BJ (cell line): ENCODE measurements at regions not wholly inside any gene's neighbourhood (a gene's known extent, or its start where the extent isn't known, plus 50 kb on each side); places are given as distances from the start of the nearest gene placed in this dataset.

Source experiments
- CTCF ChIA-PET: fragments of 350-600 bp; formaldehyde crosslinking; extraction: SDS; loops from one replicate; lab custom pipeline; 2021; ENCODE audit warnings: antibody characterized with exemption, inconsistent platforms; lab: Yijun Ruan, JAX
- POLR2A ChIA-PET: fragments of 300-600 bp; sonication (Branson Sonifier 250); formaldehyde crosslinking; extraction: SDS; loops from one replicate; lab custom pipeline; 2021; ENCODE audit warnings: antibody characterized with exemption; lab: Charles Lee
- DNase-seq: peaks from one replicate; pipeline ENCODE4 v3.0.0-alpha.2; 2011; ENCODE audit warnings: low read depth
- H3K27me3 ChIP-seq: 2 replicates; pipeline ENCODE4 v1.6.0; 2011; ENCODE audit warnings: low read length; ENCODE audit not compliant: control insufficient read depth, insufficient read depth
- H3K36me3 ChIP-seq: 2 replicates; pipeline ENCODE4 v1.5.1; 2011; ENCODE audit warnings: low read length; ENCODE audit not compliant: control insufficient read depth, insufficient read depth
- H3K4me3 ChIP-seq: 2 replicates; pipeline ENCODE4 v1.5.1; 2011; ENCODE audit warnings: low read depth, mild to moderate bottlenecking, control low read depth, low read length
- TF ChIP-seq, protein P1 (sequence below): IDR thresholded peaks from 2 replicates; pipeline ENCODE4 v1.5.1; 2011; ENCODE audit warnings: low read depth, mild to moderate bottlenecking, control low read depth, inconsistent platforms, low read length, moderate library complexity; ENCODE audit not compliant: insufficient read depth

DNA sequence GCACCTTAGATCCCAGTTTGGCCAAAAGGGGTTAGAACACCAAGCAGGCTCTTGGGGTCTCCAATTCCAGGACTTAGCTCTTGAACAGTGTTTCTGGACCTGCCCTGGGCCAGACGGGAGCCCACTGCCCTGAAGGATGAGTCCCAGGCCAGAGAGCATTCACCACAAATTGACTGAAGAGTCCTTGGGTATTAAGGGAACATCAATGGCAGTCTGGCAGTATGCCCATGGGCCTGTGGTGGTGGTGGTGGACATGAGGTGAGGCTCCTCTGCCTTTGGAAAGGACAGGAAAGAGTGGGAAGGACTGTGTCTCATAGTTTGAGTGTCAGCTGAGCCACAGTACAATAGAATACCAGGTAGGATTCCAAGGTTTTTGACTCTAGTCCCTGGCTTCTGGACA, 960.0 kb downstream of the DIPK2A start:
- H3K36me3 ChIP-seq: no peaks in the 10 kb centered on the region
- TF ChIP-seq, protein P1, sequence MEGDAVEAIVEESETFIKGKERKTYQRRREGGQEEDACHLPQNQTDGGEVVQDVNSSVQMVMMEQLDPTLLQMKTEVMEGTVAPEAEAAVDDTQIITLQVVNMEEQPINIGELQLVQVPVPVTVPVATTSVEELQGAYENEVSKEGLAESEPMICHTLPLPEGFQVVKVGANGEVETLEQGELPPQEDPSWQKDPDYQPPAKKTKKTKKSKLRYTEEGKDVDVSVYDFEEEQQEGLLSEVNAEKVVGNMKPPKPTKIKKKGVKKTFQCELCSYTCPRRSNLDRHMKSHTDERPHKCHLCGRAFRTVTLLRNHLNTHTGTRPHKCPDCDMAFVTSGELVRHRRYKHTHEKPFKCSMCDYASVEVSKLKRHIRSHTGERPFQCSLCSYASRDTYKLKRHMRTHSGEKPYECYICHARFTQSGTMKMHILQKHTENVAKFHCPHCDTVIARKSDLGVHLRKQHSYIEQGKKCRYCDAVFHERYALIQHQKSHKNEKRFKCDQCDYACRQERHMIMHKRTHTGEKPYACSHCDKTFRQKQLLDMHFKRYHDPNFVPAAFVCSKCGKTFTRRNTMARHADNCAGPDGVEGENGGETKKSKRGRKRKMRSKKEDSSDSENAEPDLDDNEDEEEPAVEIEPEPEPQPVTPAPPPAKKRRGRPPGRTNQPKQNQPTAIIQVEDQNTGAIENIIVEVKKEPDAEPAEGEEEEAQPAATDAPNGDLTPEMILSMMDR: no peak
- DNase-seq: no peak
- ChIA-PET POLR2A (no interaction called here), CTCF (no interaction called here)
- H3K27me3 ChIP-seq: no peaks in the 10 kb centered on the region
- H3K4me3 ChIP-seq: no peak overlapping the region

DNA sequence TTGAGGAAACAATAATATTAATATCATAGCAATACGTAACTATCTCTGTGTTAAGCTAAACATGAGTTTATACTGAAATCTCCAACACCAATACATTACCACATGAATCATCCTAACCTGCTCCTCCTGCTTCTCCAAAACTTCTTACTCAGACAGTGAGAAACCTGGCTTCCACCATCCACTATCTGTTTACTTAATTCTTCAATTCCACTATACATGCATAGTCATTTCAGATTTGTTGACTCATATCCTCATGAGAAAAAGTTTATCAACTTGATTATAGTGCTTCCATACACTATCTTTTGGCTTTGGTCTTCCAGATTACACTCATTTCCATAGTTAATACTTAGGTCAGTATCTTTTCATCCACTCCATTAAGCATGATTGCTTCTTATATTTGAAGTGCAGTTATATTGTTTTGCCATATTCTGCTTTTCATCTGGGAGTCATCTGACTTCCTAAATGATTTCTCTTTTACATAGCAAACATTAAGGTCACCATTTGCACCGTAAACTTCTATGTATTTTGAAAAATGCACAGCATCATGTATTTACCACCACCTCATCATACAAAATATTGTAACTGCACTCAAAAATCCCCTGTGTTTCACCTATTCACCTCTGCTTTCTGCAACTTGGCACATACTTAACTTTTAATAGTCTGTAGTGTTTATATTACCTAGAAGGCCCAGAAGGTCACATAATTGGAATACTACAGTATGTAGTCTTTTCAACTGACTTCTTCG, 970.6 kb downstream of the DIPK2A start:
- H3K4me3 ChIP-seq: no peak overlapping the region
- DNase-seq: no peak
- H3K36me3 ChIP-seq: no peaks in the 10 kb centered on the region
- TF ChIP-seq, protein P1: no peak
- H3K27me3 ChIP-seq: no peaks in the 10 kb centered on the region
- ChIA-PET CTCF (no interaction called here), POLR2A (no interaction called here)

DNA sequence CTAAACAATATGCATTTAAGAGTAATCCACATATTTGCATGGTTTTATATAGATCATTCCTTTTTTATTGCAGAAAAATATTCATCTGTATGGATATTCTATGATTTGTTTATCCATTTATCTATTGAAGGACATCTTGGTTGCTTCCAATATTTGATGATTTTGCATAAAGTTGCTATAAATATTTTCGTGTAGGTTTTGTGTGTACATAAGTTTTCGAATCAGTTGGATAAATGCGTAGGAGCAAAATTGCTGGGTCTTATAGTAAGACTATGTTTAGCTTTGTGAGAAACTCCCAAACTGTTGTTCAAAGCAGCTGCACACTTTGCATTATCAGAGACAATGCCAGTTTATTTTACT, 971.2 kb downstream of the DIPK2A start:
- H3K36me3 ChIP-seq: no peaks in the 10 kb centered on the region
- H3K4me3 ChIP-seq: no peak overlapping the region
- DNase-seq: no peak
- TF ChIP-seq, protein P1: no peak
- H3K27me3 ChIP-seq: no peaks in the 10 kb centered on the region
- CTCF ChIA-PET: no interaction called here
- POLR2A ChIA-PET: no interaction called here

DNA sequence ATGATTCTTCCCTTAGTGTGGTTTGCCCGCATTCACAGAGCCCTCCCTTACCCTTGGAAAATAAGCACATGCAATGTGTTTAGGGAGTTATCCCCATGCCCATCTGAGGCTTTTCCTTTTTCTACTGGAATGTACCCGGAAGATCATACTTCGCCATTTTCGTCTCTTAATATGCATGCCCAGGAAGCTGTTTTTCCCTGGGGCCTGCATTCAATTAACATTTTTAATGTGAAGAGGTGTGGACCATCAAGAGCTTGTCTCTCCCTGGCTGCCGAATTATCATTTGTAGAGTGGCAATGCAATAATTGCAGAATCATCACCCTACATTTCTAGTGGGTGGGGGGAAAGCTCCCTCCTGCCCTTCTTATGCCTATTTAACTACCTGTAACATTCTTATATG, 976.3 kb downstream of the DIPK2A start:
- TF ChIP-seq, protein P1: no peak
- POLR2A ChIA-PET: no interaction called here

DNA sequence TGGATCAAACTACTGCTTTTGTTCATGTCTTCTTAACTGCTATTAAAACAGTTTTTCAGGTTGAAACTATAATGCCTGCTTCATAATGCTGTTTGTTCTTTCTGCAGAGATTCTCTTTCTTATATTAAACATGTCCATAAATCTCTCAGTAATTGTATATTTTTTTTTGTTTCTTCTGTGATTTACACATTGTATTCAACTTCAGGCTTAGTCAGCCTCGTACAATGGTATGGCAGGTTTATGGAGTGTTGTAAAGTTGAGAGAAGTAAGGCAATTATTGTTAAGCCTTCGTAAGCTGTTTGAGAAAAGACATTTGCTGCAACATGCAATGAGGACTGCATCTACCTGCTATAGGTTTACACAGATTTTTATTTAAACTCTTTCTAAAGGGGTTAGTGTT, 977.1 kb downstream of the DIPK2A start:
- Histone ChIP-seq H3K27me3 (no peaks in the 10 kb centered on the region), H3K36me3 (no peaks in the 10 kb centered on the region), H3K4me3 (no peak overlapping the region)
- TF ChIP-seq, protein P1: no peak
- POLR2A ChIA-PET: no interaction called here
- CTCF ChIA-PET: no interaction called here
- DNase-seq: no peak

More for the DNA sequence above, 976.3 kb downstream of the DIPK2A start:
- Histone ChIP-seq H3K4me3 (no peak overlapping the region), H3K36me3 (no peaks in the 10 kb centered on the region), H3K27me3 (no peaks in the 10 kb centered on the region)
- no peak for DNase-seq
- CTCF ChIA-PET: no interaction called here
